ENCODE measurements at regions not wholly inside any gene's neighbourhood (a gene's known extent, or its start where the extent isn't known, plus 50 kb on each side); places are given as distances from the start of the nearest gene placed in this dataset.

DNA sequence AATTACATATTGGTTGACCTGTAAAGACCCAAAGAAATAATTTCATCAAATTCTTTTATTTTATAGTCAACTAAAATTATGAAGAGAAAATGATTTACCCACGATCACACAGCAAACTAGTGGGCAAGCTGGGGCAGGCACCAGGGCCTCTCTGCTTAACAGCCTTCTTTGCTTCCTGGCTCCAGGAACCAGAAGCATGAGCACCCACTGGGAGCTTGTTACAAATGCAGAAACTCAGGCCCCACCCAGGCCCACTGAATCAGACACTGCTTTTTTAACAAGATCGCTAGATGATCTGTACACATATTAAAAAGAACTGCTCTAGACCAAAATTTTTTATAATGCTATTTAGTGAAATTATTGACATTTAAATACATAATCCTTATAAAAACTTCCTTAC is 95.0 kb downstream of the GEMIN8 start:
- H3K36me3 Mint-ChIP-seq (ENCODE audit: low read depth), result no peaks in the 10 kb centered on the region
- DNase-seq, result no peak
- CTCF ChIA-PET, result no interaction called here
- H3K4me3 Mint-ChIP-seq, result no peak overlapping the region
- H3K27me3 Mint-ChIP-seq (ENCODE audit: low read depth), result peaks cover 26% of the 10 kb centered on the region
- no peak for ATAC-seq
- no peaks in the 10 kb centered on the region for H3K4me1 Mint-ChIP-seq (ENCODE audit: low read depth)
- H3K9me3 Mint-ChIP-seq (ENCODE audit: insufficient read depth), result no peaks in the 10 kb centered on the region
- POLR2A ChIA-PET, result no interaction called here
- no peak overlapping the region for H3K27ac Mint-ChIP-seq

DNA sequence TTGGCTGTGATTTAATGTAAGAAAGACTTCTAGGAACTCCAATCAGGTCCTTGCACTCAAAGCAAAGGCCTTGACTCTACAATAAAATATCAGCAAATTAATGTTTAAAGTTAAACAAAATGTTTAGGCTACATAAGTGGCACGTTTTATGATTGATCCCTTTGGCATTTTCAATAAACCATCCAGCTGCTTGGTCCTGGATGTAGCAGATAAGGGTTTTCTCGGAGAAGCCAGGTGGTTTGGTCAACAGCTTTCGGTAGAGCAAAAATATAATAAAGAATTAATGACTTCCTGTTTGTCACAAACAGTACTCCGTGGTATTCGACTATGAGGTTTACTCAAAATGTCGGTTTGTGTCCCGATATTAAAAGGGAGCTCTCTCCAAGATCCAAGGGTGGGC is 95.8 kb downstream of the GEMIN8 start:
- CTCF ChIA-PET, result no interaction called here
- H3K36me3 Mint-ChIP-seq (ENCODE audit: low read depth), result no peaks in the 10 kb centered on the region
- ATAC-seq (no peak), DNase-seq (no peak)
- no peak overlapping the region for H3K27ac Mint-ChIP-seq
- H3K4me3 Mint-ChIP-seq, result no peak overlapping the region
- peaks cover 23% of the 10 kb centered on the region for H3K27me3 Mint-ChIP-seq (ENCODE audit: low read depth)
- no peaks in the 10 kb centered on the region for H3K4me1 Mint-ChIP-seq (ENCODE audit: low read depth)
- H3K9me3 Mint-ChIP-seq (ENCODE audit: insufficient read depth), result no peaks in the 10 kb centered on the region
- POLR2A ChIA-PET, result no interaction called here

DNA sequence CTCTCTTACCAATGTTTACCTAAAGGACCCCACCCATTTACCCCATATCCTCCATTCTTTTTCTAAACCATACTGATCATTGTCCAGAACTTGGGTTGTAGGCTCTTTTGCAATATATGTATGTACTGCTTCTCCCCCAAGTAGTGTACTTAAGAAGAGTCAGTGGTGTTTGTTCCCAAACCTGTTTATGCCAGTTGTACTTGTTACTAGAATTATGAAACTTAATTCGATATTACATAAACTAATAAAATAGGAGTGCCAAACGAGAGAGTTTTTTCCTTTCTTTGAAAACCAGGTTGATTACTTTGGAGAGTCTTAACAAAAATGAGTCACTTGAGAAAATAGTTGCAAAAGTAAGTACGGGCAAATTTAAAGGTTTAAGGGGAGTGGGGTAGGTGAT is 96.3 kb downstream of the GEMIN8 start:
- no peak overlapping the region for H3K4me3 Mint-ChIP-seq
- DNase-seq, result no peak
- no peaks in the 10 kb centered on the region for H3K9me3 Mint-ChIP-seq (ENCODE audit: insufficient read depth)
- ChIA-PET CTCF (no interaction called here), POLR2A (no interaction called here)
- H3K27ac Mint-ChIP-seq, result no peak overlapping the region
- H3K4me1 Mint-ChIP-seq (ENCODE audit: low read depth), result no peaks in the 10 kb centered on the region
- ATAC-seq, result no peak
- H3K36me3 Mint-ChIP-seq (ENCODE audit: low read depth), result no peaks in the 10 kb centered on the region
- peaks cover 25% of the 10 kb centered on the region for H3K27me3 Mint-ChIP-seq (ENCODE audit: low read depth)

DNA sequence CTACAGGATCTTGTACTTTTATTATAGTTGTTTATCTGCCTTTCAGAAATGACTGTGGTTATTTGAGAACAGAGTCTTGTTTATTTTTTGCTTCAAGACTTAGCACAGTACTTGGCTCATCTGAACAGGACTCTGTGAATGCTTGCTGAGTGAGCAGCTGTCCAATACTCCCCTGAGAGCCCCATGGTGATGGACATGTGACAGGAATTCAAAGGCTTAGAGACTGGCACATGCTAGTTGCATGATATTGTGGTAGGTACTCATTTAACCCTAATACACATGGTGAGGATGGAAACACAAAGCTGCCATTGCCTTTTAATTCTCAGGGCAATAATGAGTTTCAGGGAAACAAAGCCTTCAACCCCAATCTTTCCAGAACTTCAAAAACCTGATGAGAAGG is 97.3 kb downstream of the GEMIN8 start:
- peaks cover 22% of the 10 kb centered on the region for H3K27me3 Mint-ChIP-seq (ENCODE audit: low read depth)
- ATAC-seq (no peak), DNase-seq (no peak)
- H3K27ac Mint-ChIP-seq, result no peak overlapping the region
- ChIA-PET CTCF (no interaction called here), POLR2A (no interaction called here)
- no peaks in the 10 kb centered on the region for H3K4me1 Mint-ChIP-seq (ENCODE audit: low read depth)
- no peaks in the 10 kb centered on the region for H3K9me3 Mint-ChIP-seq (ENCODE audit: insufficient read depth)
- no peaks in the 10 kb centered on the region for H3K36me3 Mint-ChIP-seq (ENCODE audit: low read depth)
- H3K4me3 Mint-ChIP-seq, result no peak overlapping the region

DNA sequence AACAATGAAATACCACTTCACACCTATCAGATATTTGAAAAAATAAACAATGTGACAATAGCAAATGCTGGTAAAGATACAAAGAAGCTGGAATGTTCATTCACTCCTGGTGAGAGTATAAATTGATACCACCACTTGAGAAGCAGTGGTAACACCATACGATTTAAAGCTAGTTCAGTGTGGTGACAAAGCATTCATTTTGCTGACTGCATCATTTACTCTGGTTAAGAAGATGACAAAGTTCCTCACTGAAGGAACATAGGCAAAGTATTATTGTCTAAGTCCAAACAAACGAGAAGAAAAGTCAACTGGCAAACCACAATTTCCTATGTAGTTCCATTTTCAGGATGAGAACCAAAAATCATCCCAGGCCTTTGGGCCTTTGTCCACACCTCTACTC is 102.5 kb downstream of the GEMIN8 start:
- no peak overlapping the region for H3K4me3 Mint-ChIP-seq
- H3K9me3 Mint-ChIP-seq (ENCODE audit: insufficient read depth), result no peaks in the 10 kb centered on the region
- H3K4me1 Mint-ChIP-seq (ENCODE audit: low read depth), result no peaks in the 10 kb centered on the region
- POLR2A ChIA-PET, result no interaction called here
- H3K27ac Mint-ChIP-seq, result no peak overlapping the region
- ATAC-seq, result no peak
- CTCF ChIA-PET, result no interaction called here
- peaks cover 11% of the 10 kb centered on the region for H3K27me3 Mint-ChIP-seq (ENCODE audit: low read depth)
- DNase-seq, result no peak
- no peaks in the 10 kb centered on the region for H3K36me3 Mint-ChIP-seq (ENCODE audit: low read depth)

DNA sequence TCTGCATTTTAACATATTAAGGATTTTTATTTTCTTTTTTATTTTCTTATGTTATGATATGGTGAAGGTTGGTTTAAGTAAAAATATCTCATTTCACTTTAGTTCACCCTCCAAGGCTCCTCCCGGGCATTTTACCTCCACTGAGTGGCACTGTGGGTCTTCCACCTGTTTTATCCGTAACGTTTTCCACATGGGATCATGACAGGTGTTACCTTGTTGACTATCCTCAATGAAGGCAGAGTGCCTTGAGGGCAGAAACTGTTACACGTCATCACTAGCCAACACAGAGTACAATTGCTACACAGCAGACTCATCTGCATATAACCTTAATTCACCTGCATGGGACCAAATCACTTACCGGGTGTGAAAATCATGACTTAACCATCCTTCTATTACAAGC is 105.8 kb downstream of the GEMIN8 start:
- H3K27ac Mint-ChIP-seq, result no peak overlapping the region
- ChIA-PET CTCF (no interaction called here), POLR2A (no interaction called here)
- H3K27me3 Mint-ChIP-seq (ENCODE audit: low read depth), result peaks cover 6% of the 10 kb centered on the region
- no peaks in the 10 kb centered on the region for H3K4me1 Mint-ChIP-seq (ENCODE audit: low read depth)
- DNase-seq (no peak), ATAC-seq (no peak)
- H3K4me3 Mint-ChIP-seq, result no peak overlapping the region
- H3K36me3 Mint-ChIP-seq (ENCODE audit: low read depth), result no peaks in the 10 kb centered on the region
- H3K9me3 Mint-ChIP-seq (ENCODE audit: insufficient read depth), result no peaks in the 10 kb centered on the region

DNA sequence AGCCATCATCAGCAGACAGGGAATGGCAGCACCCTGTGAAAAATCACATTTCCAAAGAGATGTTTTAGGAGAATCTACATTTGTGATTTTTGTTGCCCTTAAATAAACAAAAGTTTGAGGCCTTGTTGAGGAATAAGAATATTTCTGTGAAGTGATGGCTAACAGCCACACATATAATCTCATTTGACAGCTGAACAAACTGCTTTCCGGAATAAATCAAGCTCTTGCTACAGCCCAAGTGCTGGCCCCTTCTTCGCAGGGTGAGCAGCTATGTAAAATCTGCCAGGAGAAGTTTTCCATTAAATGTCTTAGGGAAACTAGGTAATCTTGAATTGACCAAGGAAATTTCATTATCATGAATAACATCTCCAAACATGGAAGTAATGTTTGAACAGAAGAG is 106.4 kb upstream of the GPM6B start:
- Mint-ChIP-seq H3K9me3 (ENCODE audit: insufficient read depth) (no peaks in the 10 kb centered on the region), H3K4me1 (ENCODE audit: low read depth) (no peaks in the 10 kb centered on the region), H3K36me3 (ENCODE audit: low read depth) (no peaks in the 10 kb centered on the region), H3K4me3 (no peak overlapping the region), H3K27ac (no peak overlapping the region), H3K27me3 (ENCODE audit: low read depth) (peaks cover 4% of the 10 kb centered on the region)
- DNase-seq (no peak), ATAC-seq (no peak)
- ChIA-PET CTCF (no interaction called here), POLR2A (no interaction called here)

DNA sequence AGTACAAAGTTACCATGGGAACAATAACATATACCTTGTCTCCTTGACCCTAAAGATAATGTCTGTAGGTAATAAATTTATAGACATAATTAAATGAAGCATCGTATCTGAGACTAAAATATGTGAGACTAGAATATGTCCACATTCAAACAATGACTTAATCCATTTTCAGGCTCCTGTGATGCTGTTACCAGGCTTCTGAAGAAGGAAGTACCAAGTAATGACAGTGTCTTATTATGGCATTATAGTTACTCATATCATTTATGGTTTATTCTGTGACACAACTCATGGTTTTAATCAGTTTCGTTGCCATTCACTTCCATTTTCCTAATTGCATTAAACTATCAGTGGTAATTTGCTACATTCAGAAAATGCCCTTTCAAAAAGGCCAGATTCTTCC is 100.6 kb upstream of the GPM6B start:
- no peak overlapping the region for H3K27ac Mint-ChIP-seq
- H3K36me3 Mint-ChIP-seq (ENCODE audit: low read depth), result no peaks in the 10 kb centered on the region
- H3K27me3 Mint-ChIP-seq (ENCODE audit: low read depth), result no peaks in the 10 kb centered on the region
- no peak for DNase-seq
- H3K4me1 Mint-ChIP-seq (ENCODE audit: low read depth), result no peaks in the 10 kb centered on the region
- no peak overlapping the region for H3K4me3 Mint-ChIP-seq
- no peaks in the 10 kb centered on the region for H3K9me3 Mint-ChIP-seq (ENCODE audit: insufficient read depth)
- no peak for ATAC-seq
- CTCF ChIA-PET, result no interaction called here
- POLR2A ChIA-PET, result no interaction called here

DNA sequence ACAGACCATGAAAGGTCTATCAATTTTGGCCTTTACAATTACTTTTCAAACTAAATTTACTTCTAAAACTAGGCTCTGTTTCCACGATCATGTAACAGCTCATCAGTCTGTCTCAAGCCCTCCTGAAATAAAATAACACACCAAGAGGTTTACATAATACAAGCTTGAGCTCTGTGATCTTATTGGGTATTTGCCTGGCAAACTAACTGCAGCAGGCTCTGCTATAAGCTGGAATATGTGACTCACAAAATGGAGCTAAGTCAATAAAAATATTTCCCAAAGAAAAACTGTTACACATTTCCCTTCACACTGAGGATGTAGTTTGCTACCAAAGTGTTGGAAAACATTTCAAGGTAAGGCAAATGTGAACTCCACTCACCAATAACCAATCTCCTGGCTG is 94.7 kb upstream of the GPM6B start:
- H3K4me3 Mint-ChIP-seq, result no peak overlapping the region
- no peak for ATAC-seq

DNA sequence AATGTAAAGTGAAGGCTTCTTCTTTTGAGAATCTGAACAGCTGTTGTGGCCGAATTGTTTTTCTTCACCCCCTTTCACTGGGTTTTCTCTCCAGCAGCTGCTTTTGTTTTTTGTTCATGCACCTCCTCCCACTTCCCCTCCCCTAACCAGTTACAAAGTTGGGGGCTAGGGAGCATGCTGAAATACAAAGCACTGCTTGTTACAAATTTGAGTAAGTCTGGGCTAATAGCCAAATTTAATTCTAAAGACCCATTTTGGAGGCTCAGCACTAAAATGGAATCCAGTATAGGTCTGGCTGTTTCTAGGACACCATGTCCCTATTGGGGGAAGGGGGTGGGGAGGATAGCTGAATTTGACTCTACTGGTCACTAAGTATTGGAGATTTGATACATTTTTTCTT is 89.2 kb upstream of the GPM6B start:
- Mint-ChIP-seq H3K4me3 (no peak overlapping the region), H3K27ac (no peak overlapping the region), H3K9me3 (ENCODE audit: insufficient read depth) (no peaks in the 10 kb centered on the region), H3K4me1 (ENCODE audit: low read depth) (no peaks in the 10 kb centered on the region), H3K27me3 (ENCODE audit: low read depth) (peaks cover 2% of the 10 kb centered on the region), H3K36me3 (ENCODE audit: low read depth) (no peaks in the 10 kb centered on the region)
- POLR2A ChIA-PET, result no interaction called here
- no peak for DNase-seq
- CTCF ChIA-PET, result no interaction called here
- ATAC-seq, result no peak

More for the DNA sequence above, 94.7 kb upstream of the GPM6B start:
- DNase-seq, result no peak
- Mint-ChIP-seq H3K27ac (no peak overlapping the region), H3K4me1 (ENCODE audit: low read depth) (no peaks in the 10 kb centered on the region), H3K36me3 (ENCODE audit: low read depth) (no peaks in the 10 kb centered on the region), H3K9me3 (ENCODE audit: insufficient read depth) (no peaks in the 10 kb centered on the region), H3K27me3 (ENCODE audit: low read depth) (no peaks in the 10 kb centered on the region)
- ChIA-PET POLR2A (no interaction called here), CTCF (no interaction called here)

DNA sequence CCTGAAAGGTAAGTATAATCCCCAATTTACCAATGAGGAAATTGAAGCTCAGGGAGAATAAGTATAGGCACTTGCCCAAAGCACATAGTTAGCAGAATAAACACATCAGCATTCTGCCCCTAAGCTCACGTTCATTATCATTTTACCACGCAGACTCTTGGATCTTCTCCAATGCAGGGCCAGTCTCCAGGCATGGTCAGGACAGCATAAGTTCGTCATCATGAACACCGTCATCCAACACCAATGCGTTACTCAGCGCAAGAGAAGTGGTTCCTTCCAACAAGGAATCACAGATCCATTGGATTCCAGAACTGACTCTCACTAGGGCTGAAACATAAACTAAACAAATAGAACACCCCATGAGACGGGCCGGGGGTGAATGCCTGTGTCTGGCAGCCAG is 86.5 kb upstream of the GPM6B start:
- H3K27me3 Mint-ChIP-seq (ENCODE audit: low read depth), result peaks cover 2% of the 10 kb centered on the region
- DNase-seq (no peak), ATAC-seq (no peak)
- no peaks in the 10 kb centered on the region for H3K4me1 Mint-ChIP-seq (ENCODE audit: low read depth)
- H3K27ac Mint-ChIP-seq, result no peak overlapping the region
- no peaks in the 10 kb centered on the region for H3K36me3 Mint-ChIP-seq (ENCODE audit: low read depth)
- no peak overlapping the region for H3K4me3 Mint-ChIP-seq
- H3K9me3 Mint-ChIP-seq (ENCODE audit: insufficient read depth), result no peaks in the 10 kb centered on the region
- ChIA-PET POLR2A (no interaction called here), CTCF (no interaction called here)

DNA sequence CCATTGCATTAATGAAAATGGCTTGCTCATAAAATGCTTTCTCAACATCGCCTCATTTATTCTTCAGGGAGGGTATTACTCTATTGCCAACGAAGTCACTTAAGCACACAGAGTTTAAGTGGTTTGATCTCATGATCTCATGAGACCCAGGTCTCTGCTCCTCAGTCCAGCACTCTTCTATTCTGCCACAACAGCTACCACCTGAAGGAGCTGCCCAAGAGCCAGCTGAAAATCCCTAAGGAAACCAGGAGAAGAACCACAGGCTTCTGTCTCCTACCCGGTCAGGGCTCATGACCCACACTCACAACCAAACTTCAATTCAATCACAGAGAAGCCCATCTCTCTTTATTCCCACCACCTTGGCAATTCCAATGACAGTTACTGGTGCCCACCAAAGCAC is 85.5 kb upstream of the GPM6B start:
- Mint-ChIP-seq H3K9me3 (ENCODE audit: insufficient read depth) (no peaks in the 10 kb centered on the region), H3K27ac (no peak overlapping the region), H3K4me3 (no peak overlapping the region), H3K36me3 (ENCODE audit: low read depth) (no peaks in the 10 kb centered on the region), H3K27me3 (ENCODE audit: low read depth) (peaks cover 2% of the 10 kb centered on the region), H3K4me1 (ENCODE audit: low read depth) (no peaks in the 10 kb centered on the region)
- ChIA-PET POLR2A (no interaction called here), CTCF (no interaction called here)
- no peak for DNase-seq
- no peak for ATAC-seq

DNA sequence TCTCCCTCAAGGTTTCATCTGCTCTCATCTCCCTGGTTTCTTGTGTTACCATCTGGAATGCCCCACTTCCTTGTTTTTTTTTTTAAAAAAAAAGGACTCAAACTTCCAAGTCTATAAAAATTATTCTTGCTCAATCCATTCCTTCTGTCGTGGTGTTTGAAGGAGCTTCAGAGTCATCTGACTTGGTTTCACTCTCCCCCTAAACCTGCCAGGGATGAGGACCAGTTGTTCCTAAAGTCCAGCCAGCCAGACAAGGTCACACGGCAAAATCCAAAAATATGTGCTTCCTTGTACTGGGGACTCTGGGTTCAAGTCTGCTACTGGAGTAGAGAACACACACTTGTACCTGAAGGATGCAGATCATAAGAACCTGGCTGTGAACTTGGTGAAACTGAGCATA is 84.5 kb upstream of the GPM6B start:
- peaks cover 2% of the 10 kb centered on the region for H3K27me3 Mint-ChIP-seq (ENCODE audit: low read depth)
- POLR2A ChIA-PET, result no interaction called here
- H3K4me1 Mint-ChIP-seq (ENCODE audit: low read depth), result no peaks in the 10 kb centered on the region
- DNase-seq, result no peak
- no peak for ATAC-seq
- no peak overlapping the region for H3K4me3 Mint-ChIP-seq
- H3K36me3 Mint-ChIP-seq (ENCODE audit: low read depth), result no peaks in the 10 kb centered on the region
- CTCF ChIA-PET, result no interaction called here
- no peak overlapping the region for H3K27ac Mint-ChIP-seq
- H3K9me3 Mint-ChIP-seq (ENCODE audit: insufficient read depth), result no peaks in the 10 kb centered on the region

DNA sequence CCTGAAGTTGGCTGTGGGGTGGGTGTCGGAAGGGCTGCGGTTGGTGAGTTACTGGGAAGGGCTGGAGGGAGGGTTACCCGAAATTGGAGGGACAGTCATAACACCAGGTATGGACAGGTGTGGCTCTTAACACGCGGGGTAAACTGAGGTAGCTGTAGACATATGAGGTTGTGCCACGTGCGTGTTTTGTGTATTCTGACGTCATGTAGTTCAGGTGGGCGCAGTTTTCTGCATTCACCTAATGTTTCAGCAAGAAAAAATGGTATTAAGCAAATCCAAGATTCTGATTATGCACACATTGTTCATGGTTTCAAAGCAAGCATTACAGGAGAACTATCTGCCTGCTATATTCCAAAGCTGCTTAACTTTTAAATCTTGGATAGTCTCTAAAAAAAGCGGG is 83.5 kb upstream of the GPM6B start:
- Mint-ChIP-seq H3K4me3 (no peak overlapping the region), H3K9me3 (ENCODE audit: insufficient read depth) (no peaks in the 10 kb centered on the region), H3K27ac (no peak overlapping the region), H3K36me3 (ENCODE audit: low read depth) (no peaks in the 10 kb centered on the region), H3K27me3 (ENCODE audit: low read depth) (peaks cover under 1% of the 10 kb centered on the region), H3K4me1 (ENCODE audit: low read depth) (no peaks in the 10 kb centered on the region)
- DNase-seq (no peak), ATAC-seq (no peak)
- POLR2A ChIA-PET, result no interaction called here
- CTCF ChIA-PET, result no interaction called here

All from activated CD8-positive, alpha-beta T cell treated with anti-CD3 and anti-CD28 coated beads, Interleukin-2, amount 10 ng/mL, durations not matched to agents 7 days and 5 days (primary cell).